ENCODE measurements at regions not wholly inside any gene's neighbourhood (a gene's known extent, or its start where the extent isn't known, plus 50 kb on each side); places are given as distances from the start of the nearest gene placed in this dataset.
"Not testable (repeated sequence)": the region's sequence is repeated elsewhere in the genome, so short reads cannot be mapped to it uniquely, and the experiment has no call there.

- not testable (repeated sequence) for H3K4me3 ChIP-seq; DNase-seq; H3K4me1 ChIP-seq; H3K27me3 ChIP-seq; H3K9me3 ChIP-seq (replicated peaks); H3K36me3 ChIP-seq; H3K27ac ChIP-seq
Measured at GRCh38 chr21:5975719-5976118, 4545.7 kb upstream of the TPTE start.

GRCh38 chr21:5997586-5997985, 4523.8 kb upstream of the TPTE start:
- DNase-seq = not testable (repeated sequence)

GRCh38 chr21:6015422-6016057, 4505.8 kb upstream of the TPTE start:
- not testable (repeated sequence) for H3K4me3 ChIP-seq; H3K27me3 ChIP-seq; H3K9me3 ChIP-seq (replicated peaks); H3K27ac ChIP-seq; DNase-seq; H3K4me1 ChIP-seq; H3K36me3 ChIP-seq

More at GRCh38 chr21:5997586-5997985, 4523.8 kb upstream of the TPTE start:
- H3K27me3 ChIP-seq; H3K9me3 ChIP-seq (replicated peaks); H3K27ac ChIP-seq; H3K4me3 ChIP-seq; H3K36me3 ChIP-seq; H3K4me1 ChIP-seq: not testable (repeated sequence)

- not testable (repeated sequence) for H3K9me3 ChIP-seq (replicated peaks); H3K27me3 ChIP-seq; H3K4me3 ChIP-seq; H3K27ac ChIP-seq; H3K36me3 ChIP-seq; H3K4me1 ChIP-seq; DNase-seq
Measured at GRCh38 chr21:6020460-6020859, 4500.9 kb upstream of the TPTE start.

- not testable (repeated sequence) for H3K36me3 ChIP-seq; H3K4me1 ChIP-seq; H3K9me3 ChIP-seq (replicated peaks); H3K27me3 ChIP-seq; DNase-seq; H3K27ac ChIP-seq; H3K4me3 ChIP-seq
Measured at GRCh38 chr21:6020953-6021716, 4500.2 kb upstream of the TPTE start.

- H3K36me3 ChIP-seq; DNase-seq; H3K27ac ChIP-seq; H3K4me1 ChIP-seq; H3K27me3 ChIP-seq; H3K4me3 ChIP-seq; H3K9me3 ChIP-seq (replicated peaks): not testable (repeated sequence)
Measured at GRCh38 chr21:6021717-6022270, 4499.6 kb upstream of the TPTE start.

GRCh38 chr21:6023331-6023730, 4498.1 kb upstream of the TPTE start:
- not testable (repeated sequence) for H3K36me3 ChIP-seq; H3K27me3 ChIP-seq; H3K27ac ChIP-seq; DNase-seq; H3K4me3 ChIP-seq; H3K9me3 ChIP-seq (replicated peaks); H3K4me1 ChIP-seq

GRCh38 chr21:6025139-6025538, 4496.2 kb upstream of the TPTE start:
- not testable (repeated sequence) for H3K27me3 ChIP-seq

GRCh38 chr21:6027497-6027896, 4493.9 kb upstream of the TPTE start:
- not testable (repeated sequence) for H3K4me3 ChIP-seq; H3K9me3 ChIP-seq (replicated peaks)

More at GRCh38 chr21:6025139-6025538, 4496.2 kb upstream of the TPTE start:
- H3K9me3 ChIP-seq (replicated peaks); H3K36me3 ChIP-seq; H3K4me3 ChIP-seq; H3K4me1 ChIP-seq; DNase-seq; H3K27ac ChIP-seq: not testable (repeated sequence)

GRCh38 chr21:6034124-6034678, 4487.2 kb upstream of the TPTE start:
- H3K4me3 ChIP-seq; H3K27me3 ChIP-seq; H3K27ac ChIP-seq; H3K9me3 ChIP-seq (replicated peaks); DNase-seq; H3K4me1 ChIP-seq; H3K36me3 ChIP-seq: not testable (repeated sequence)

More at GRCh38 chr21:6027497-6027896, 4493.9 kb upstream of the TPTE start:
- not testable (repeated sequence) for H3K4me1 ChIP-seq, H3K36me3 ChIP-seq, H3K27me3 ChIP-seq, H3K27ac ChIP-seq, DNase-seq

GRCh38 chr21:6034820-6035473, 4486.4 kb upstream of the TPTE start:
- H3K27ac ChIP-seq; H3K36me3 ChIP-seq; H3K9me3 ChIP-seq (replicated peaks); DNase-seq; H3K27me3 ChIP-seq; H3K4me1 ChIP-seq; H3K4me3 ChIP-seq: not testable (repeated sequence)

GRCh38 chr21:6035474-6036155, 4485.8 kb upstream of the TPTE start:
- H3K36me3 ChIP-seq; H3K27me3 ChIP-seq; H3K4me1 ChIP-seq; H3K9me3 ChIP-seq (replicated peaks); H3K27ac ChIP-seq; H3K4me3 ChIP-seq; DNase-seq: not testable (repeated sequence)

- H3K4me3 ChIP-seq; H3K36me3 ChIP-seq; H3K9me3 ChIP-seq (replicated peaks); H3K27ac ChIP-seq; DNase-seq; H3K4me1 ChIP-seq; H3K27me3 ChIP-seq: not testable (repeated sequence)
Measured at GRCh38 chr21:6039224-6039623, 4482.2 kb upstream of the TPTE start.

- H3K4me1 ChIP-seq; H3K9me3 ChIP-seq (replicated peaks); H3K36me3 ChIP-seq; H3K27ac ChIP-seq; H3K27me3 ChIP-seq; H3K4me3 ChIP-seq; DNase-seq: not testable (repeated sequence)
Measured at GRCh38 chr21:6040095-6040494, 4481.3 kb upstream of the TPTE start.
